GM23338 (cell line): ENCODE measurements at regions not wholly inside any gene's neighbourhood (a gene's known extent, or its start where the extent isn't known, plus 50 kb on each side); places are given as distances from the start of the nearest gene placed in this dataset.

Source experiments
- CREB1 ChIP-seq: fragments of 250-450 bp; sonication (Bioruptor Pico); IDR thresholded peaks from 2 replicates; pipeline ENCODE4 v1.5.0; 2020; ENCODE audit warnings: low read depth, mild to moderate bottlenecking, moderate library complexity
- CTCF ChIP-seq, 2 experiments: fragments of 200-600 bp in 1 of 2; sonication (generic) in 1 of 2; conservative IDR thresholded peaks; 2 replicates each; pipeline versions ENCODE4 v1.5.1 to v1.6.1; 2016 to 2017; ENCODE audit warnings: antibody characterized with exemption in 2 of 2, low read depth in 2 of 2, mild to moderate bottlenecking in 2 of 2, moderate library complexity in 1 of 2
- ETS1 ChIP-seq: IDR thresholded peaks from 2 replicates; pipeline ENCODE4 v1.6.1; 2016; ENCODE audit warnings: antibody characterized with exemption
- EZH2 ChIP-seq: fragments of 200-600 bp; sonication (generic); IDR thresholded peaks from one replicate; pipeline ENCODE4 v1.8.0; 2017; ENCODE audit warnings: antibody characterized with exemption, mild to moderate bottlenecking, low read depth; ENCODE audit not compliant: unreplicated experiment
- EZH2phosphoT487 ChIP-seq: fragments of 200-600 bp; sonication (generic); IDR thresholded peaks from one replicate; pipeline ENCODE4 v1.8.1; 2018; ENCODE audit warnings: antibody characterized with exemption; ENCODE audit not compliant: unreplicated experiment
- JUNB ChIP-seq: IDR thresholded peaks from one replicate; pipeline ENCODE4 v1.6.1; 2016; ENCODE audit warnings: antibody characterized with exemption; ENCODE audit not compliant: unreplicated experiment
- POLR2AphosphoS5 ChIP-seq: IDR thresholded peaks from 2 replicates; pipeline ENCODE4 v1.6.1; 2016; ENCODE audit warnings: antibody characterized with exemption, low read depth
- REST ChIP-seq: IDR thresholded peaks from one replicate; pipeline ENCODE4 v1.6.1; 2018; ENCODE audit warnings: antibody characterized with exemption; ENCODE audit not compliant: unreplicated experiment
- STAT1 ChIP-seq: IDR thresholded peaks from one replicate; pipeline ENCODE4 v1.6.1; 2016; ENCODE audit warnings: antibody characterized with exemption; ENCODE audit not compliant: unreplicated experiment
- ZNF114 ChIP-seq: fragments of 250-450 bp; sonication (Bioruptor Pico); IDR thresholded peaks from 2 replicates; pipeline ENCODE4 v1.5.0; 2020; ENCODE audit warnings: mild to moderate bottlenecking, moderate library complexity

- TF ChIP-seq CTCF (conservative IDR thresholded peaks at IDR 0.05; ENCODE audit: low read depth in 2 of 2) (no peak), ETS1 (no peak), REST (no peak), CREB1 (CRISPR knock-in tag) (no peak), JUNB (no peak), EZH2 (no peak), ZNF114 (CRISPR knock-in tag) (no peak), EZH2phosphoT487 (no peak), POLR2AphosphoS5 (no peak), STAT1 (no peak)
Observed at GRCh38 chr3:89923921-89924610, 816.6 kb downstream of the EPHA3 start.
